ENCODE measurements at regions not wholly inside any gene's neighbourhood (a gene's known extent, or its start where the extent isn't known, plus 50 kb on each side); places are given as distances from the start of the nearest gene placed in this dataset.

DNA sequence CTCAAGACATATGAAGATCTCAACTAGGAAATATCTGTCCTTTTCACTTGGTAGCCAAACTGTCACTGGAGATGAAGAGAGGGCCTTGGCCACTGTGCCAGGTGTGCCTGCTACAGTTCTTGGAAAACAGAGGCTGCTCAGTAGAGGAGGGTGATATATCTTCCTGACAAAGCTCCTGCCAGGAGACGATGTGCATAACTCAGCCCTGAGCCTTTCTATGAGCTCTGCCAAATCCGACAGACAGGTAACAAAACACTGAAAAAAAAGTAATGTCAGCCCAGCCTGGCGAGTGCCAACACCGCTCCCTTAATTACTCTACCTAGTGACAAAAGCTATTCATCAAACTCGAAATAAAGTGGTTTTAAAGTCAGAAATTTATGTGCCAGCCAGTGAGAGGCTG is 123.2 kb downstream of the MFSD1 start:
- H2AFZ ChIP-seq (ENCODE audit: low read length) = no peak overlapping the region
- TF ChIP-seq EZH2 (optimal IDR thresholded peaks at IDR 0.05; ENCODE audit: low read depth, low read length) = no peak
- no peak for TF ChIP-seq EZH2phosphoT487 (IDR thresholded peaks at IDR 0.05; ENCODE audit: low read length)

DNA sequence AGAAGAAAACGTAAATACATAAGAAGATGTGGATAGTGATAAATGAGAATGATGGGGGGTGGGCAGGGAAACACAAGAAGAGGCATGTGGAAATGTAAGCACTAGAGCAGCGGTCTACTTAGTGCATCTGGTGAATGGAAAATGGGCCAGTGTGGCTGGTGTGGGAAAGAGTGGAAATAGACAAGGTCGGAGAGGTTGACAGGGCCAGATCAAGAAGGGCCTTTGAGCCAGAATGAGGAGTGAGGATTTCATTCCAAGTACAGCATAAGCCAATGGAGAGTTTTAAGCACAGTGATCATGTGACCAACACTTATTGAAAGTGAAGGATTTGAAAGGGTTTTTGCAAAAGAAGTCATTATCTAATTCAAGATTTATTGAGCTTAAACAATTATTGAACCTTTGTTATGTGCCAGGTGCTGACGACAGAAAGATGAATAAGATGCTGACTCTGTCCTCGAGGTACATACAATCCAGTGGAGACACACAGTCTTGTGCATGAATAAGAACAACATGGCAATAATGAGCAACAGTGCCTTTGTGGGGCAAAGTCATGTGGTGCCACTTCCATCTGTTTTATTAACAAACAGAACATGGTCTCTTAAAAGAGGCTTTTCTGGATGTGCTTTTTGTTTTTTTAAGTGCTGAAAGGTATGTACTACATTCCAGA is 124.1 kb downstream of the MFSD1 start:
- no peaks in the 10 kb centered on the region for H3K79me2 ChIP-seq (ENCODE audit: low read length)
- no peak overlapping the region for H3K9ac ChIP-seq (ENCODE audit: low read length)
- no peaks in the 10 kb centered on the region for H3K9me3 ChIP-seq (replicated peaks; ENCODE audit: insufficient read depth, low read length)
- no peaks in the 10 kb centered on the region for H3K4me1 ChIP-seq (ENCODE audit: low read length)
- H3K4me2 ChIP-seq (ENCODE audit: low read depth, low read length) = no peak overlapping the region
- TF ChIP-seq CTCF (IDR thresholded peaks at IDR 0.05; ENCODE audit: low read length) (no peak), EZH2 (optimal IDR thresholded peaks at IDR 0.05; ENCODE audit: low read depth, low read length) (no peak), EZH2phosphoT487 (IDR thresholded peaks at IDR 0.05; ENCODE audit: low read length) (no peak)
- no peaks in the 10 kb centered on the region for H3K36me3 ChIP-seq (replicated peaks; ENCODE audit: insufficient read depth, low read length)
- DNase-seq = no peak
- H2AFZ ChIP-seq (ENCODE audit: low read length) = no peak overlapping the region
- H3K4me3 ChIP-seq (ENCODE audit: low read length) = no peak overlapping the region
- H4K20me1 ChIP-seq (ENCODE audit: insufficient read depth, low read length) = no peaks in the 10 kb centered on the region
- no peaks in the 10 kb centered on the region for H3K9me2 ChIP-seq (replicated peaks; ENCODE audit: insufficient read depth, low read length)
- H3F3A ChIP-seq (ENCODE audit: insufficient read depth, low read length) = no peaks in the 10 kb centered on the region
- no peaks in the 10 kb centered on the region for H3K27me3 ChIP-seq (replicated peaks; ENCODE audit: insufficient read depth, low read length)
- no peak overlapping the region for H3K27ac ChIP-seq (ENCODE audit: low read length)

More for the DNA sequence above, 123.2 kb downstream of the MFSD1 start:
- Histone ChIP-seq H3K79me2 (ENCODE audit: low read length) (no peaks in the 10 kb centered on the region), H4K20me1 (ENCODE audit: insufficient read depth, low read length) (no peaks in the 10 kb centered on the region), H3K36me3 (replicated peaks; ENCODE audit: insufficient read depth, low read length) (no peaks in the 10 kb centered on the region), H3K4me1 (ENCODE audit: low read length) (peaks cover 6% of the 10 kb centered on the region; the same call in 1 of the 2 replicates), H3K4me3 (ENCODE audit: low read length) (no peak overlapping the region), H3K4me2 (ENCODE audit: low read depth, low read length) (no peak overlapping the region), H3F3A (ENCODE audit: insufficient read depth, low read length) (no peaks in the 10 kb centered on the region), H3K27me3 (replicated peaks; ENCODE audit: insufficient read depth, low read length) (no peaks in the 10 kb centered on the region), H3K27ac (ENCODE audit: low read length) (no peak overlapping the region), H3K9me2 (replicated peaks; ENCODE audit: insufficient read depth, low read length) (no peaks in the 10 kb centered on the region), H3K9ac (ENCODE audit: low read length) (no peak overlapping the region), H3K9me3 (replicated peaks; ENCODE audit: insufficient read depth, low read length) (no peaks in the 10 kb centered on the region)
- no peak for DNase-seq

DNA sequence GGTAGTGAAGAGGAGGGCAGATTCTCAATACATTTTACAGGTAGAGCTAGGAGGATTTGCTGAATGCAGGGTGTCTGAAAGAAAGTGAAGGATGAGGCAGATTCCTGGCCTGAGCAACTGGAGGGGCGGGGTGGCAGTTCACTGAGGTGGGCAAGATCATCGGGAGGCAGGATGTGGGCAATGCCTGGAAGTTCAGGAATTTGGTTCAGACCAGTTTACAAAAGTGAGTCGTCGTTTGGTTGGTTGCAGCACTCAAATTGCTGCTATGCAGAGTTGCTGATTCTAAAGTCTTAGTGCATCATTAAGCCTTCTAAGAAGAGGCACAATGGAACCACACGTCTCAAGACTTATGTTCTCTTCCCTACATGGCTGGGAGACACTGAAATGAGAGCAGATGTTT is 134.0 kb downstream of the MFSD1 start:
- no peaks in the 10 kb centered on the region for H3F3A ChIP-seq (ENCODE audit: insufficient read depth, low read length)
- H3K9me2 ChIP-seq (replicated peaks; ENCODE audit: insufficient read depth, low read length) = no peaks in the 10 kb centered on the region
- H3K4me1 ChIP-seq (ENCODE audit: low read length) = no peaks in the 10 kb centered on the region
- no peak overlapping the region for H3K9ac ChIP-seq (ENCODE audit: low read length)
- TF ChIP-seq EZH2phosphoT487 (IDR thresholded peaks at IDR 0.05; ENCODE audit: low read length) (no peak), EZH2 (optimal IDR thresholded peaks at IDR 0.05; ENCODE audit: low read depth, low read length) (no peak), CTCF (IDR thresholded peaks at IDR 0.05; ENCODE audit: low read length) (no peak)
- no peaks in the 10 kb centered on the region for H3K36me3 ChIP-seq (replicated peaks; ENCODE audit: insufficient read depth, low read length)
- no peak overlapping the region for H3K27ac ChIP-seq (ENCODE audit: low read length)
- no peaks in the 10 kb centered on the region for H4K20me1 ChIP-seq (ENCODE audit: insufficient read depth, low read length)
- DNase-seq = no peak
- no peaks in the 10 kb centered on the region for H3K27me3 ChIP-seq (replicated peaks; ENCODE audit: insufficient read depth, low read length)
- no peaks in the 10 kb centered on the region for H3K9me3 ChIP-seq (replicated peaks; ENCODE audit: insufficient read depth, low read length)
- no peak overlapping the region for H2AFZ ChIP-seq (ENCODE audit: low read length)
- no peaks in the 10 kb centered on the region for H3K79me2 ChIP-seq (ENCODE audit: low read length)
- H3K4me2 ChIP-seq (ENCODE audit: low read depth, low read length) = no peak overlapping the region
- H3K4me3 ChIP-seq (ENCODE audit: low read length) = no peak overlapping the region

GRCh38 chr3:158936530-158937113 is 134.8 kb downstream of the MFSD1 start:
- Histone ChIP-seq H3K27me3 (replicated peaks; ENCODE audit: insufficient read depth, low read length) (no peaks in the 10 kb centered on the region), H3K9me2 (replicated peaks; ENCODE audit: insufficient read depth, low read length) (no peaks in the 10 kb centered on the region), H3K36me3 (replicated peaks; ENCODE audit: insufficient read depth, low read length) (no peaks in the 10 kb centered on the region), H3K9ac (ENCODE audit: low read length) (no peak overlapping the region), H4K20me1 (ENCODE audit: insufficient read depth, low read length) (no peaks in the 10 kb centered on the region), H3F3A (ENCODE audit: insufficient read depth, low read length) (no peaks in the 10 kb centered on the region), H3K4me2 (ENCODE audit: low read depth, low read length) (no peak overlapping the region), H3K4me3 (ENCODE audit: low read length) (no peak overlapping the region), H3K79me2 (ENCODE audit: low read length) (no peaks in the 10 kb centered on the region), H2AFZ (ENCODE audit: low read length) (no peak overlapping the region), H3K9me3 (replicated peaks; ENCODE audit: insufficient read depth, low read length) (no peaks in the 10 kb centered on the region), H3K4me1 (ENCODE audit: low read length) (no peaks in the 10 kb centered on the region), H3K27ac (ENCODE audit: low read length) (no peak overlapping the region)
- TF ChIP-seq CTCF (IDR thresholded peaks at IDR 0.05; ENCODE audit: low read length) (no peak), EZH2 (optimal IDR thresholded peaks at IDR 0.05; ENCODE audit: low read depth, low read length) (no peak), EZH2phosphoT487 (IDR thresholded peaks at IDR 0.05; ENCODE audit: low read length) (no peak)
- DNase-seq = no peak

Measured in MM.1S (cell line).